Activated B cell treated with CpG ODN at 0.5 μM for 24 hours (primary cell): ENCODE measurements at regions not wholly inside any gene's neighbourhood (a gene's known extent, or its start where the extent isn't known, plus 50 kb on each side); places are given as distances from the start of the nearest gene placed in this dataset.
"Not testable (repeated sequence)": the region's sequence is repeated elsewhere in the genome, so short reads cannot be mapped to it uniquely, and the experiment has no call there.

Source experiments
- ATAC-seq: fragments of 200-7000 bp; cut with Tn5 transposase; one replicate; pipeline ENCODE4 v1.10.0; 2021; ENCODE audit warnings: low read depth, mild to moderate bottlenecking, moderate library complexity
- CTCF ChIA-PET: fragments of 350-600 bp; sonication (Branson Sonifier 250); formaldehyde crosslinking; loops from one replicate; lab custom pipeline; 2021; ENCODE audit warnings: antibody characterized with exemption; lab: Charles Lee
- POLR2A ChIA-PET: fragments of 350-600 bp; sonication (Branson Sonifier 250); formaldehyde crosslinking; loops from one replicate; lab custom pipeline; 2021; ENCODE audit warnings: antibody characterized with exemption; lab: Charles Lee
- DNase-seq: peaks from one replicate; pipeline ENCODE4 v3.0.0; 2022
- H3K27ac Mint-ChIP-seq: one replicate; pipeline ENCODE4 v1.8.0; 2020; ENCODE audit warnings: mixed read lengths
- H3K27me3 Mint-ChIP-seq: one replicate; pipeline ENCODE4 v1.8.0; 2021; ENCODE audit warnings: mixed read lengths
- H3K36me3 Mint-ChIP-seq: one replicate; pipeline ENCODE4 v1.8.0; 2021; ENCODE audit warnings: low read depth, mixed read lengths
- H3K4me1 Mint-ChIP-seq: one replicate; pipeline ENCODE4 v1.8.0; 2021; ENCODE audit warnings: mixed read lengths
- H3K4me3 Mint-ChIP-seq: one replicate; pipeline ENCODE4 v1.8.0; 2020; ENCODE audit warnings: mild to moderate bottlenecking, mixed read lengths
- H3K9me3 Mint-ChIP-seq: one replicate; pipeline ENCODE4 v1.8.0; 2020; ENCODE audit warnings: mixed read lengths
- CTCF ChIP-seq: fragments of 200-600 bp; IDR thresholded peaks from one replicate; pipeline ENCODE4 v1.8.0; 2022; ENCODE audit warnings: antibody characterized with exemption, mild to moderate bottlenecking
- intact Hi-C: fragments of 100-400 bp; cut with micrococcal nuclease; formaldehyde crosslinking; loops from one replicate; pipeline ENCODE4 v1.15.1; 2024

DNA sequence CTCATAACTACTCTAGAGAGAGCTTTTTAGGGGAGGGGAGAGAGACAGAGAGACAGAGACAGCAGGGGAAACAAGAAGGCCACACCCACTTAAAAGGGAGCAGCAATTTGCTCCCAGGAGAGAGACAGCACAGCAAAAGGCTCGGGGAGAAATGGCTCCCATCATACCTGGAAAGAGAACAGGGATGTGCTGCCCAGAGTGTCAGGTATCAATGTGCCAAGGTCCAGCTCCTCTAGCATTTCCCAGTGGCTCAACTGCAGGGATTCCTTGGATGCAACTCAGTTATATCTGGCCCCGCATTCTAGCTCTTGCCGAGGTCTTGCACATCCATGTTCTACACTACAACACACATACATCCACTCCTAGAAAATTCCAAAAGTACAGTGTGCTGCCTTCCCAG is 304.0 kb upstream of the CDYL start:
- no peaks in the 10 kb centered on the region for H3K27me3 Mint-ChIP-seq
- ATAC-seq: no peak
- ChIA-PET CTCF (no interaction called here), POLR2A (no interaction called here)
- DNase-seq: no peak
- no peaks in the 10 kb centered on the region for H3K36me3 Mint-ChIP-seq
- no peaks in the 10 kb centered on the region for H3K4me1 Mint-ChIP-seq
- no peak overlapping the region for H3K27ac Mint-ChIP-seq
- TF ChIP-seq CTCF: no peak
- no peak overlapping the region for H3K4me3 Mint-ChIP-seq
- peaks cover 15% of the 10 kb centered on the region for H3K9me3 Mint-ChIP-seq
- intact Hi-C loops: no loop called here

- CTCF ChIA-PET, intact Hi-C loops, DNase-seq, H3K4me3 Mint-ChIP-seq, ATAC-seq, POLR2A ChIA-PET, H3K27ac Mint-ChIP-seq, H3K36me3 Mint-ChIP-seq, H3K27me3 Mint-ChIP-seq, H3K4me1 Mint-ChIP-seq: not testable (repeated sequence)
- peaks cover 15% of the 10 kb centered on the region for H3K9me3 Mint-ChIP-seq
Observed at GRCh38 chr6:4471515-4471914, 304.7 kb upstream of the CDYL start.

- ATAC-seq: no peak
- Mint-ChIP-seq H3K4me1 (no peaks in the 10 kb centered on the region), H3K27me3 (no peaks in the 10 kb centered on the region), H3K36me3 (no peaks in the 10 kb centered on the region), H3K27ac (no peak overlapping the region), H3K9me3 (peaks cover 15% of the 10 kb centered on the region), H3K4me3 (no peak overlapping the region)
- intact Hi-C loops: no loop called here
- ChIA-PET CTCF (no interaction called here), POLR2A (no interaction called here)
- TF ChIP-seq CTCF: no peak
- DNase-seq: no peak
Observed at GRCh38 chr6:4470698-4471210, 305.4 kb upstream of the CDYL start.

- H3K4me1 Mint-ChIP-seq: no peaks in the 10 kb centered on the region
- H3K4me3 Mint-ChIP-seq: no peak overlapping the region
Observed at GRCh38 chr6:4466769-4467480, 309.3 kb upstream of the CDYL start.

DNA sequence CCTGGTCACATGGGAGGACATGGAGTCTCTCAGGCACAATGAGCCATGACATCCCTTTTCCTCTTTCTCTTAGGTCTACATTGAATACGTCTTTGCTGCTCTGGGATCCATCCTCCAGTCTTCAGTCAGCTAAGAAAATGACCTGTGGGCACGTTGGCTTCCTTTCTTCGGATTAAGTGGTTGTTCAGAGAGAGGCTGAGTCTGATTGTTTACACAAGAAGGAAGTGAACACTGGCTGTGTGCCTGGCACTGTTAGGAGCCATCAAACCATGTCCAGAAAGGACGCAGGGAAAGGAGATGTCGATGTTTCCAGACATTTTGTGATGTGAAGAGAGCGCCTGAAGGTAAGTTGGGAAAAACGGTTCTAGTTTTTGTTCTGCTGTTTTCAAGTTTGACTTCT is 309.9 kb upstream of the CDYL start:
- CTCF ChIA-PET: no interaction called here

More at GRCh38 chr6:4466769-4467480, 309.3 kb upstream of the CDYL start:
- ChIA-PET POLR2A (interaction anchor here (0.6 kb wide), 1 partner anchor 353 kb away, joined by 4 read pairs; no protein-coding TSS in a partner anchor), CTCF (no interaction called here)
- DNase-seq (no peak), ATAC-seq (no peak)
- Mint-ChIP-seq H3K9me3 (peaks cover 10% of the 10 kb centered on the region), H3K27me3 (no peaks in the 10 kb centered on the region), H3K27ac (no peak overlapping the region), H3K36me3 (no peaks in the 10 kb centered on the region)
- no peak for TF ChIP-seq CTCF
- intact Hi-C loops: no loop called here

More for the DNA sequence above, 309.9 kb upstream of the CDYL start:
- Mint-ChIP-seq H3K27ac (no peak overlapping the region), H3K36me3 (no peaks in the 10 kb centered on the region), H3K4me1 (no peaks in the 10 kb centered on the region), H3K4me3 (no peak overlapping the region), H3K27me3 (no peaks in the 10 kb centered on the region), H3K9me3 (peaks cover 6% of the 10 kb centered on the region)
- TF ChIP-seq CTCF: no peak
- POLR2A ChIA-PET: no interaction called here
- DNase-seq: no peak
- intact Hi-C loops: no loop called here
- ATAC-seq: no peak
